AG04449 (cell line): ENCODE measurements at regions not wholly inside any gene's neighbourhood (a gene's known extent, or its start where the extent isn't known, plus 50 kb on each side); places are given as distances from the start of the nearest gene placed in this dataset.

ENCODE experiments used
- CTCF ChIA-PET: fragments of 350-600 bp; formaldehyde crosslinking; extraction: SDS; loops from one replicate; lab custom pipeline; 2021; ENCODE audit warnings: antibody characterized with exemption; lab: Yijun Ruan, JAX
- POLR2A ChIA-PET: fragments of 400-600, 350-600 bp; formaldehyde crosslinking; extraction: SDS; loops from one replicate; lab custom pipeline; 2020; ENCODE audit warnings: antibody characterized with exemption, inconsistent platforms; lab: Yijun Ruan, JAX
- DNase-seq: peaks from one replicate; pipeline ENCODE4 v3.0.0-alpha.2; 2010; ENCODE audit warnings: low read depth, low spot score
- H3K4me3 ChIP-seq: 2 replicates; pipeline ENCODE4 v1.5.1; 2011; ENCODE audit warnings: low read depth, mild to moderate bottlenecking, control low read depth, low read length
- CTCF ChIP-seq: IDR thresholded peaks from one replicate; pipeline ENCODE4 v1.5.1; 2011; ENCODE audit warnings: mild to moderate bottlenecking, moderate library complexity, low read length, control low read depth, inconsistent platforms; ENCODE audit not compliant: insufficient read depth; ENCODE audit errors: missing control alignments

- no peak for DNase-seq
- H3K4me3 ChIP-seq = no peak overlapping the region
- no peak for TF ChIP-seq CTCF
- POLR2A ChIA-PET = no interaction called here
- CTCF ChIA-PET = no interaction called here
Observed at GRCh38 chr22:48972979-48973693, 854.5 kb downstream of the BRD1 start.

- DNase-seq = no peak
- no peak overlapping the region for H3K4me3 ChIP-seq
- CTCF ChIA-PET = interaction anchor here (1.2 kb wide), 1 partner anchor 11 kb away, joined by 3 read pairs; no protein-coding TSS in a partner anchor
- peak; percentile 4 for TF ChIP-seq CTCF
- POLR2A ChIA-PET = no interaction called here
Observed at GRCh38 chr22:48968201-48968959, 859.3 kb downstream of the BRD1 start.

- DNase-seq = no peak
- ChIA-PET CTCF (no interaction called here), POLR2A (no interaction called here)
- no peak for TF ChIP-seq CTCF
- H3K4me3 ChIP-seq = no peak overlapping the region
Observed at GRCh38 chr22:48963405-48963804, 864.3 kb downstream of the BRD1 start.

GRCh38 chr22:48961705-48962104 lies 866.0 kb downstream of the BRD1 start:
- POLR2A ChIA-PET = no interaction called here
- TF ChIP-seq CTCF = no peak
- CTCF ChIA-PET = no interaction called here

GRCh38 chr22:48960980-48961660 lies 866.6 kb downstream of the BRD1 start:
- DNase-seq = no peak
- H3K4me3 ChIP-seq = no peak overlapping the region
- no peak for TF ChIP-seq CTCF
- CTCF ChIA-PET = no interaction called here
- POLR2A ChIA-PET = no interaction called here

More at GRCh38 chr22:48961705-48962104, 866.0 kb downstream of the BRD1 start:
- DNase-seq = no peak
- H3K4me3 ChIP-seq = no peak overlapping the region

- no peak for TF ChIP-seq CTCF
- ChIA-PET CTCF (no interaction called here), POLR2A (no interaction called here)
- DNase-seq = no peak
- H3K4me3 ChIP-seq = no peak overlapping the region
Observed at GRCh38 chr22:48960576-48960975, 867.1 kb downstream of the BRD1 start.
